Mesothelial cell of epicardium (in vitro differentiated cells): ENCODE measurements at regions not wholly inside any gene's neighbourhood (a gene's known extent, or its start where the extent isn't known, plus 50 kb on each side); places are given as distances from the start of the nearest gene placed in this dataset.

ENCODE experiments used
- DNase-seq, 2 experiments: peaks; one replicate each; pipeline ENCODE4 v3.0.0; 2021; ENCODE audit warnings: low spot score in 2 of 2; ENCODE audit not compliant: unreplicated experiment in 2 of 2
- H3K27ac Mint-ChIP-seq: 2 replicates; pipeline ENCODE4 v1.8.0; 2021; ENCODE audit warnings: mixed read lengths
- H3K27me3 Mint-ChIP-seq: 2 replicates; pipeline ENCODE4 v1.8.0; 2021; ENCODE audit warnings: low read depth, mixed read lengths
- H3K36me3 Mint-ChIP-seq: 2 replicates; pipeline ENCODE4 v1.8.0; 2021; ENCODE audit warnings: mixed read lengths
- H3K4me1 Mint-ChIP-seq: 2 replicates; pipeline ENCODE4 v1.8.0; 2021; ENCODE audit warnings: mixed read lengths
- H3K4me3 Mint-ChIP-seq: 2 replicates; pipeline ENCODE4 v1.8.0; 2021; ENCODE audit warnings: mild to moderate bottlenecking, moderate library complexity, mixed read lengths
- H3K9me3 Mint-ChIP-seq: 2 replicates; pipeline ENCODE4 v1.8.0; 2021; ENCODE audit warnings: mixed read lengths
- CTCF ChIP-seq: fragments of 200-600 bp; sonication (generic); IDR thresholded peaks from one replicate; pipeline ENCODE4 v1.5.0; 2021; ENCODE audit warnings: antibody characterized with exemption; ENCODE audit not compliant: unreplicated experiment

DNA sequence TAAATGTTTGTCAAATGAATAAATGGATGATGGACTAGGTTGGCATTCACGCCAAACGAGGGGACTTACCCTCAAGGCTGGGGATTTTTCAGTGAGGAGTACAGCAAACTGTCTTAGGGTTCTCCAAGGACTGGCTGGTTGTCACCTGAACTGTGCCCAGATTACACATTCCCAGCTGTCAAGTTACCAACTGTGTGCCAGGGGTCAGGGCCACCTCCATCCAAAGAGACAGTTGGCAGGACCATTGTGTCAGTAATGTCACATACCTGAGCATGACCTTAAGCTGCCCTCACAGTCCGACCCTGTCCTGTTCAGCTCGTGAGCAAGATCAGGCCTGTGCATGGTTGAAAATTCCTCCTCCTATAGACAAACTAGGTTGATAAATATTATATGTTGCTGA lies 116.7 kb downstream of the MID1IP1 start:
- H3K27me3 Mint-ChIP-seq, result no peaks in the 10 kb centered on the region
- no peaks in the 10 kb centered on the region for H3K4me1 Mint-ChIP-seq
- H3K9me3 Mint-ChIP-seq, result peaks cover 13% of the 10 kb centered on the region
- DNase-seq, result no peak
- no peak for TF ChIP-seq CTCF
- H3K4me3 Mint-ChIP-seq, result no peak overlapping the region
- no peaks in the 10 kb centered on the region for H3K36me3 Mint-ChIP-seq
- H3K27ac Mint-ChIP-seq, result no peak overlapping the region

GRCh38 chrX:38919202-38919601 lies 117.9 kb downstream of the MID1IP1 start:
- H3K36me3 Mint-ChIP-seq, result no peaks in the 10 kb centered on the region
- no peaks in the 10 kb centered on the region for H3K27me3 Mint-ChIP-seq
- no peak for TF ChIP-seq CTCF
- H3K27ac Mint-ChIP-seq, result no peak overlapping the region
- H3K9me3 Mint-ChIP-seq, result peaks cover 9% of the 10 kb centered on the region
- no peaks in the 10 kb centered on the region for H3K4me1 Mint-ChIP-seq
- DNase-seq, result no peak
- no peak overlapping the region for H3K4me3 Mint-ChIP-seq

DNA sequence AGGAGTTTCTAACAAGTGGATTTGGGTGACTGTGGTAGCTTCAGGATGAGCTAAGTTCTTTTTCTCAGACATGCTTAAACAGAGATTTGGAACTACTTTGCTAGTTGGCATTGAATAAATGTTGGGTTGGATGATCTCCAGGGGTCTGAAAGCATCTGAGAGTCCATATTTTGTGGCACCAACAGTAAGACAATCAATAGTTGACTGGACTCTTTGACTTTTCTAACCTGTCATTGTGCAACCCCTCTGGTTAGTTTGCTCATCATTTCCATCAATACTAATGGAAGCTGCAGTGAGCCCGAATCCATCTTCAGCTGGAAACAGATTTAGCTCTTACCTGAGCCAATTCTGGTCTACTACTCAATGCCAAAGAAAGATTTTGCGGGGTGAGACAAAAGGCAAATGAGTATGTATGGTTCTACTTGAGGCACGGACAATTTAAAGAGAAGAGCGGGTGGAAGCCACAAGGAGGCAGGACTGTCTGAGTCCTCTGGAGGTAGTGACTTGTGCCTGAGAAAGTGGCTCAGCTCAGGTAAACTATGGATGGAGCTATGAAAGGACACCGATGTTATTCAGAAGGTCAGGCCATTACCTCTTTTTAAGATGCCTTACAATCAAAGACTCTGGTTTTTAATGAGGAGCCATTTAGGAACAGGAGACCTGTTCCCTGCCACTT lies 118.7 kb downstream of the MID1IP1 start:
- H3K4me1 Mint-ChIP-seq, result no peaks in the 10 kb centered on the region
- no peak for DNase-seq
- H3K27me3 Mint-ChIP-seq, result no peaks in the 10 kb centered on the region
- TF ChIP-seq CTCF, result no peak
- H3K9me3 Mint-ChIP-seq, result peaks cover 6% of the 10 kb centered on the region
- no peak overlapping the region for H3K27ac Mint-ChIP-seq
- H3K36me3 Mint-ChIP-seq, result no peaks in the 10 kb centered on the region
- no peak overlapping the region for H3K4me3 Mint-ChIP-seq

GRCh38 chrX:38923451-38923969 lies 122.3 kb downstream of the MID1IP1 start:
- H3K36me3 Mint-ChIP-seq, result no peaks in the 10 kb centered on the region
- H3K27ac Mint-ChIP-seq, result no peak overlapping the region
- DNase-seq, result no peak
- TF ChIP-seq CTCF, result no peak
- no peaks in the 10 kb centered on the region for H3K27me3 Mint-ChIP-seq
- no peak overlapping the region for H3K4me3 Mint-ChIP-seq
- peaks cover 3% of the 10 kb centered on the region for H3K4me1 Mint-ChIP-seq
- H3K9me3 Mint-ChIP-seq, result peaks cover 21% of the 10 kb centered on the region

DNA sequence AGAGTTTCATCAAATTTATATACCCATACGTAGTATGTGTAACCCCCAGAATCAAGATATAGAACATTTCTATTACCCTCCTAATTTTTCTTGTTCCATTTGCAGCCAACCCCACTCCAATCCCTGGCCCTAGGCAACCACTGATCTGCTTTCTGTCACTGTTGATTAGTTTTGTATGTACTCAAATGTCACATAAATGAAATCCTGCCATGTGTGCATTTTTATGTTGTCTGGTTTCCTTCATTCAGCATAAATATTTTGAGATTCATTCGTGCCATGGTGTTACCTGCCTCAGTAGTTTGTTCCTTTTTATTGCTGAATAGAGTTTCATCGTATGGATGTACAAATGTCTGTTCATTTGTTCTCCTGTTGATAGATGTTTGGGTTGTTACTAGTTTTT lies 126.3 kb downstream of the MID1IP1 start:
- Mint-ChIP-seq H3K36me3 (no peaks in the 10 kb centered on the region), H3K4me1 (peaks cover 3% of the 10 kb centered on the region), H3K27me3 (no peaks in the 10 kb centered on the region), H3K9me3 (peaks cover 24% of the 10 kb centered on the region), H3K27ac (no peak overlapping the region), H3K4me3 (no peak overlapping the region)
- no peak for DNase-seq
- TF ChIP-seq CTCF, result no peak
